GM23248 (cell line): ENCODE measurements at regions not wholly inside any gene's neighbourhood (a gene's known extent, or its start where the extent isn't known, plus 50 kb on each side); places are given as distances from the start of the nearest gene placed in this dataset.

ENCODE experiments used
- DNase-seq: peaks from one replicate; pipeline ENCODE4 v3.0.0-alpha.2; 2015
- H2AFZ ChIP-seq: fragments of 200-600 bp; sonication (generic); 2 replicates; pipeline ENCODE4 v1.6.1; 2016; ENCODE audit warnings: antibody characterized with exemption
- H3F3A ChIP-seq: fragments of 200-600 bp; sonication (generic); 2 replicates; pipeline ENCODE4 v1.6.1; 2016; ENCODE audit warnings: mild to moderate bottlenecking, antibody characterized with exemption, mixed run types; ENCODE audit not compliant: insufficient read depth
- H3K27ac ChIP-seq: fragments of 200-600 bp; sonication (generic); 2 replicates; pipeline ENCODE4 v1.5.1; 2016; ENCODE audit warnings: mild to moderate bottlenecking
- H3K27me3 ChIP-seq: fragments of 200-600 bp; sonication (generic); replicated peaks from 2 replicates; pipeline ENCODE4 v1.6.1; 2016; ENCODE audit warnings: mild to moderate bottlenecking; ENCODE audit not compliant: insufficient read depth
- H3K36me3 ChIP-seq: fragments of 200-600 bp; sonication (generic); 2 replicates; pipeline ENCODE4 v1.6.1; 2016; ENCODE audit warnings: low read depth, mild to moderate bottlenecking
- H3K4me1 ChIP-seq: fragments of 200-600 bp; sonication (generic); 2 replicates; pipeline ENCODE4 v1.6.1; 2016; ENCODE audit warnings: mild to moderate bottlenecking; ENCODE audit not compliant: insufficient read depth
- H3K4me2 ChIP-seq: fragments of 200-600 bp; sonication (generic); one replicate; pipeline ENCODE4 v1.6.1; 2016; ENCODE audit warnings: mild to moderate bottlenecking; ENCODE audit not compliant: unreplicated experiment
- H3K4me3 ChIP-seq: fragments of 200-600 bp; sonication (generic); 2 replicates; pipeline ENCODE4 v1.5.1; 2016; ENCODE audit warnings: mild to moderate bottlenecking
- H3K79me2 ChIP-seq: fragments of 200-600 bp; sonication (generic); 2 replicates; pipeline ENCODE4 v1.6.1; 2016; ENCODE audit warnings: mild to moderate bottlenecking; ENCODE audit not compliant: insufficient read depth
- H3K9ac ChIP-seq: fragments of 200-600 bp; sonication (generic); 2 replicates; pipeline ENCODE4 v1.6.1; 2016; ENCODE audit warnings: mild to moderate bottlenecking
- H3K9me2 ChIP-seq: fragments of 200-600 bp; sonication (generic); 2 replicates; pipeline ENCODE4 v1.6.1; 2016; ENCODE audit warnings: mixed run types, mild to moderate bottlenecking, moderate library complexity; ENCODE audit not compliant: insufficient read depth
- H3K9me3 ChIP-seq: fragments of 200-600 bp; sonication (generic); one replicate; pipeline ENCODE4 v1.6.1; 2017; ENCODE audit warnings: low read depth
- H4K20me1 ChIP-seq: fragments of 200-600 bp; sonication (generic); 2 replicates; pipeline ENCODE4 v1.6.0; 2016; ENCODE audit not compliant: insufficient read depth
- EZH2 ChIP-seq: fragments of 200-600 bp; sonication (generic); IDR thresholded peaks from 2 replicates; pipeline ENCODE4 v1.6.1; 2018; ENCODE audit warnings: antibody characterized with exemption, mild to moderate bottlenecking; ENCODE audit not compliant: insufficient read depth, poor library complexity, severe bottlenecking
- EZH2phosphoT487 ChIP-seq: fragments of 200-600 bp; sonication (generic); IDR thresholded peaks from 2 replicates; pipeline ENCODE4 v1.6.1; 2018; ENCODE audit warnings: antibody characterized with exemption, moderate library complexity, mild to moderate bottlenecking, low read depth; ENCODE audit not compliant: insufficient read depth
- WGBS, 2 experiments: methylation state at CpG; one replicate each; pipeline ENCODE4 v1.1.6; 2015 to 2017; ENCODE audit warnings: low lambda C conversion rate in 2 of 2, low coverage in 1 of 2; ENCODE audit errors: missing lambda C conversion rate in 2 of 2; 5-methylcytosine and 5-hydroxymethylcytosine counted together
- in situ Hi-C: fragments of 300-500 bp; cut with MboI; formaldehyde crosslinking; loops from 2 replicates; pipeline ENCODE4 v1.15.0; 2020

DNA sequence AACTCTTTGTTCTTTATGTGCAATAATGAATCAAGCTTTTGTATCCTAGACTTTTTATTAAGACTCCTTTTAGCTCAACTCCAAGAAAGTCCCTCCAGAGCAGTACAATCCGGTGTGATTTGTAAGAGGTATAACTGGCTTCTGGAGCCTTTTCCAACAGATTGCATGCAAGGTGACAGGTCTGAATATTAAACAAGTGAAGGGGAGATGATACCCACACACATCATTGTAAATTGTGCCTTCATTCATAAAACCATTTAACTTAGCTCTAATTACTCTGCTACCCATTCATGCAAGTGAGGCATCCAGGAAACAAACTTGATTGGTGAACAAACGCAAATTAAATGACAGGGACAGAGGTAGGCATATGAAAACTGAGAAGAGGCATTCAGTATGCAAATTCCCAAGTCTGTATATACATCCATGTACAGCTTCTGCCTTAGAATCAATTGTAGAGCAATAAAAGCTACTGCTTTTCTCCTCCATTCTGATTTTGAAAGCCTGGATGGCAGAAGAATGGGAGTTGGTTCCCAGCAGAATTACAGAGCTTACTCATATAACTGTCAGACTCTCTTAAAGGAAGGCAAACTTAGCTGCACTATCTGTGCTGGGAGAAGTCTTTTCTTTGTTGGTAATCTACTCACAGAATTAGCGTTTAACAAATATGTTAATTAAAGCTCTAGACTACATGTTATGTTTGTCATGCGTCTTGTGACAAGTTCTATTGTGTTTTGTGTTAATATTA lies 261.0 kb upstream of the CDH6 start:
- Histone ChIP-seq H2AFZ (no peak overlapping the region), H3F3A (no peaks in the 10 kb centered on the region), H3K9me2 (no peaks in the 10 kb centered on the region), H4K20me1 (no peaks in the 10 kb centered on the region), H3K27me3 (no peaks in the 10 kb centered on the region), H3K9ac (no peak overlapping the region), H3K4me2 (no peak overlapping the region), H3K36me3 (no peaks in the 10 kb centered on the region), H3K4me1 (0 out of 2 replicates have a peak, but pooled peaks cover 6% of the 10 kb centered on the region), H3K4me3 (no peak overlapping the region), H3K9me3 (no peaks in the 10 kb centered on the region), H3K27ac (no peak overlapping the region), H3K79me2 (no peaks in the 10 kb centered on the region)
- in situ Hi-C loops, result no loop called here
- 47 to 51% methylated on average over 4 of the region's 4 CpGs for WGBS, 2 experiments
- TF ChIP-seq EZH2 (no peak), EZH2phosphoT487 (no peak)
- DNase-seq, result peak; percentile 13

DNA sequence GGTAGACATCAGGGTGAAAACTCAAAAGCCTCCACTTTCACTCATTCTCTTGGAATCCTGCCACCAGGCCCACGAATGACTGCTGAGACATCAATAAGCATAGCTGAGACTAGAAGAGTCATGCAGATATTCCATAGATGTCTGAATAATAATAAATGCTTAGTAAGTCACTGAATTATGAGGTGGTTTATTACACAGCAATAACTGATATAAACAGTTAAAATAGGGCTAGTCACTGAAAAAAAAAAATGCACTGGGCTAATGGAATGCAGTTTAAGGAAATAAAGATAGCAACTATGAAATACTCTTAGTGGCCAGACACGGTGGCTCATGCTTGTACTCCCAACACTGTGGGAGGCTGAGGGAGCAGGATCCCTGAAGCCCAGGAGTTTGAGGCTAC lies 262.8 kb upstream of the CDH6 start:
- Histone ChIP-seq H3K4me1 (0 out of 2 replicates have a peak, but pooled peaks cover 6% of the 10 kb centered on the region), H2AFZ (no peak overlapping the region), H3K9me2 (no peaks in the 10 kb centered on the region), H4K20me1 (no peaks in the 10 kb centered on the region), H3K27ac (no peak overlapping the region), H3K4me3 (no peak overlapping the region), H3K9me3 (no peaks in the 10 kb centered on the region), H3K27me3 (no peaks in the 10 kb centered on the region), H3K79me2 (no peaks in the 10 kb centered on the region), H3F3A (no peaks in the 10 kb centered on the region), H3K36me3 (no peaks in the 10 kb centered on the region), H3K9ac (no peak overlapping the region), H3K4me2 (no peak overlapping the region)
- in situ Hi-C loops, result no loop called here
- 11% methylated on average over 2 of the region's 2 CpGs for WGBS, 2 experiments
- peak; percentile 35 for DNase-seq
- TF ChIP-seq EZH2, result no peak
- TF ChIP-seq EZH2phosphoT487, result no peak

DNA sequence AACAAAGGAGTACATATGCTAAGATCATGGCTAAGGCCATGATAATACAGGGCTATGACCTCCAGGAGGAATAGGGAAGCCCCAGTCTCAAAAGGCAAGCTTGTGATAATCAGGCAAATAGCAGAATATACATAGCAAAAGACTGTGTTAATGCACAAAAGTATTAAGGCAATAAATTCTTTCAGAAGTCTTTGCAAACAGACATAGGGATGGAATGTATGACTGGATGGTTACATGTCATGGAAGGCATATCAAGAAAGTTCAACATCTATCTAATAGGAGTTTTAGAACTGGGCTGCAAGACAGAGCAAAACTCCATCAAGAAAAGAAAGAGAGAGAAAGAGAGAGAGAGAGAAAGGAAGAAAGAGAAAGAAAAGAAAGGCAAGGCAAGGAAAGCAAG lies 264.5 kb upstream of the CDH6 start:
- Histone ChIP-seq H3K27ac (no peak overlapping the region), H3K9me3 (no peaks in the 10 kb centered on the region), H3F3A (no peaks in the 10 kb centered on the region), H3K9me2 (no peaks in the 10 kb centered on the region), H3K4me3 (no peak overlapping the region), H3K9ac (no peak overlapping the region), H4K20me1 (no peaks in the 10 kb centered on the region), H3K36me3 (no peaks in the 10 kb centered on the region), H3K4me2 (no peak overlapping the region), H3K27me3 (no peaks in the 10 kb centered on the region), H3K4me1 (0 out of 2 replicates have a peak, but pooled peaks cover 6% of the 10 kb centered on the region), H2AFZ (no peak overlapping the region), H3K79me2 (no peaks in the 10 kb centered on the region)
- peak; percentile 26 for DNase-seq
- in situ Hi-C loops, result no loop called here
- no peak for TF ChIP-seq EZH2
- TF ChIP-seq EZH2phosphoT487, result no peak

GRCh38 chr5:30926218-30926617 lies 267.3 kb upstream of the CDH6 start:
- Histone ChIP-seq H3K4me2 (no peak overlapping the region), H3K4me1 (0 out of 2 replicates have a peak, but pooled peaks cover 6% of the 10 kb centered on the region), H3F3A (no peaks in the 10 kb centered on the region), H3K27ac (no peak overlapping the region), H3K79me2 (no peaks in the 10 kb centered on the region), H2AFZ (no peak overlapping the region), H3K27me3 (no peaks in the 10 kb centered on the region), H4K20me1 (no peaks in the 10 kb centered on the region), H3K36me3 (no peaks in the 10 kb centered on the region), H3K9ac (no peak overlapping the region), H3K4me3 (no peak overlapping the region), H3K9me2 (no peaks in the 10 kb centered on the region), H3K9me3 (no peaks in the 10 kb centered on the region)
- in situ Hi-C loops, result no loop called here
- TF ChIP-seq EZH2phosphoT487 (no peak), EZH2 (no peak)
- WGBS, 2 experiments, result 61 to 65% methylated on average over 3 of the region's 3 CpGs
- DNase-seq, result no peak
